ENCODE measurements at regions not wholly inside any gene's neighbourhood (a gene's known extent, or its start where the extent isn't known, plus 50 kb on each side); places are given as distances from the start of the nearest gene placed in this dataset.

DNA sequence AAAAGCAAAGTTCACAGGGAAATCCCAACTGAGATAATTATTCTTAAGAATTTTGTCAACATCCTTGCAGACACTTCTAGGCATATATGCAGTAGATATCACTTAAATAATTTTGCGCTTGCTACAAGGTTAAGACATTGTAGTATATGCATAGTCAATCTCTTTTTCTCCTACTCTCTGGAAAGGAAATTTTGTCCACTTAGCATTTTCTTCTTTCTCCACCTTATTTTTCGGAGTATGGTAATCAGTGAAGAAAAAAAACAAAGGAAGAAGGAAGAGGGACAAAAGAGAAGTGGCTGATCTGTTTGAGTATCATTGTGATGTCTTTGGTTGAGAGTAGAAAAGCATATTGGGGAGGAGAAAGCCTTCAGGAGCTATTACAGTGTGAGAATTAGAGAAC, 104.6 kb downstream of the LACC1 start:
- DNase-seq (ENCODE audit: low spot score) = no peak

DNA sequence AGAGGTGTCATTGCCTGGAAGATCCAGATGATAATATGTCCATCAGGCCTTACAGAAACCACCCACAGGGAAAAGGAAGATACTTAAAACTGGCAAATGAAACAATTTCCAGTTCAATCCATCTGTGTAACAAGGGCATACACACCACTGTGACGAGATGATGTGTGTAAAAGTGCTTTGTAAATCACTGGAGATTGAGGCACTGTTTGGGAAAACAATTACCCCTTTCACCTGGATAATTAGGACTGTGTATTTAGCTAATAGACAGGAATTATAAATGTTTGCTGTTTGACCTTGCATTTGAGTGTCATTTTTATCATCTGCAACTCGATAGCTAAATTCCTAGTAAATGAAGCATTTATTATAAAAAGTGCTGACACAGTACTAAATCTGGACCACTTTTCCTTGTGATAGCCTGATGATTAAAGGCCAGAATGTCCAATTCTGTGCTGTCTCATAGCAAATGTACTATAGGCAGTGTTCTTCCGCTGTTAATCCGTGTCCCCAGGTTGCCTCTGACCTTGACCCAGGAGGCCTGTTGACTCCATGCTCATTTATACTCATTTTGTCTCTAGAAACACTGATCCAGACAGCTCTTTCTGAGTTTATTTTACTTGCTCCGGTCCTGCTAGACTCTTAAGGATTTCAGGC, 105.8 kb downstream of the LACC1 start:
- DNase-seq (ENCODE audit: low spot score) = no peak

DNA sequence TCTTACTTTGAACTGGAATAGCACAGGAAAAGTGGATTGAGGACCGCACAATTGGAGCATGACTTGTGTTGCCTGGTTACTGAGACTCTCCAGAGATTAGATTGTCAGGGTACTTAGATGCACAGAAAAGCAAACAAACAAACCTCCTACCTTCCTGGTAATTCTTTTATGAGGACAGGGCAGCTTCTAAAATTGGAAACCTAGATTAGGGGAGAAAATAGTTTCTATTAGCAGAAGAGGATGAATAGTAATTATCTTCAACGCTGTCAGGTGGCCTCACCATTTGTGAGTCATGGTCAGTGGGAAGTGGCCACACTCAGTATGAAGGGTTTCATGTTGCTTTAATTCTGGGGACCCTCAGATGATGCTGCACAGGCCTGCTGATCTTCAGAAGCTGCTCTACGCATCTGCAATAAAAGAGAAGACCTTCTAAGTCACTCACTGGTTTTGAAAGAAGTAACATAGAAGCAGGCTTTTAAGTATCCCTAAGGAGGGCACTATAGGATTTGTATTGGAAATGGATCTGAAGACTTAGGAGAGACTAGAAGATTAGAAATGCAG, 106.8 kb downstream of the LACC1 start:
- DNase-seq (ENCODE audit: low spot score) = no peak

DNA sequence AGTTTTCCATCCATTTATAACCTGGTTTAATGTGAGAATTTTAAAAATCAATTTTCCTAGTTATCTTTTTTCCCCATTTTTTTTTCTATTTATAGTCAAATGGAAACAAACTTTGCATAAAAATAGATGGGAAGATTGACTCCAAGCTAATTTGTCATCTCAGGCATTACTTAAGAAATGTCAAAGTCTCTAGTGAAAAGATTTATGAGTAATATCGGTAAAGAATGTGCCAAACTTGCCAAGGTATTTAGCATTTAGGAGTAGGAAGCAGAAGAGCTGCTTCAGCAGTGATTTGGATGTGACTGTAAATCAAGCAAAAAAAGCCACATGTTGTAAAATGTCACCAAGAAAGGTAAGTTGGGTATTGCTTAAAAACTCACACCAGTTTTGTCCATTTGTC, 108.6 kb downstream of the LACC1 start:
- DNase-seq (ENCODE audit: low spot score) = no peak

DNA sequence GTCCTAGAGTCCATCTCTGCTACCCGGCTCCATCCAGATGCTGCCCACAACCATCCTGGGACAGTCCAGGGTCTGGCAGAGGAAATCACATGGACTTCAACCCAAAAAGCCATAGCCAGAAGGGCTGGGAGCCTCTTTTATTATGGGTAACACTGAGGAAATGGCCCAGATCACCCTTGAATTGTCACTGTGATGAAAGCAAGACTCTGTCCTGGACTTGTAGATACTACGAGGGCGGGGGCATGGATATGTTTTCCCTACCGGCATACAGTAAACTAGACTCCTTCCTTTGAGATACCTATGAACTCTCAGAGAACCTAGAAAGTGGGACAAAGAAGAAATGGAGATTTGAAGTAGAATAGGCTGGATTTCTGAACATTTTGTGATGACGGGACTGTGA, 110.3 kb downstream of the LACC1 start:
- DNase-seq (ENCODE audit: low spot score) = no peak

DNA sequence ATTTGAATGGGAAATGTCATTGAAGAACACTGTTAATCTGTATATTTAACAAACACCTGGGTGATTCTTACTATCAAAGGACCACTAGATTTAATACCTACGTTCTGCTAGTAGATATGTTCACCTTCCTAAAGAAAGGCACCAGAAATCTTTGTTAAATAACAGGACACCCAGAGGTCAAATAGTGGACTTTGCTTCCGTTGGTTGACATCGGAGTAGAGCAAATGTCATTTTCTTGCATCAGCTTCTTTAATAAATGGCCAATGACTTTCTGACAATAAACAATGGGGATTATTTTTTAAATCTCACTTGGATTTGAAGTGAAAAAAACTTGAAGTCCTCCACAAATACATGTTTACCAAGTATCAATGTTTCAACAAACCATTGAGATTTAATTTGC, 111.1 kb downstream of the LACC1 start:
- DNase-seq (ENCODE audit: low spot score) = no peak

DNA sequence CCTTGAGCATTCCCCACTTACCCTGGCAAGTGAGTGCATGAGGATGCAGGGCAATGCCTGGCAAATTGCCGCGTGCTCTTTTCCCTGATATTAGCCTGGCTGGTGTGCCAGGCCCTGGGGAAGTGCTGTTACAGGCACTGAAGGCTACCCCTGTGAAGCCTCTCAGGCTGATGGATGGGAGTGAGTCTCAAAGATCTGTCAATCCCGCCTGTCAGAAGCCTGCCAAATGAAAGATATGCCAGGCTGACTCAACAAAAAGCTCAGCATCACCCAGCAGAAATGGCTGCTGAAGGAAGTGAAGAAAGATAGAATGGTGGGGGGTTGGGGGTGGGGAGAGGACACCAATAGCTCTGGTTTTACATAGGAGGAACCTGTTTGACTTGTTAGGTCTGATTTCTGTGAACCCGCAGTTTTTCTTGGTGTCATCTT, 112.1 kb downstream of the LACC1 start:
- DNase-seq (ENCODE audit: low spot score) = no peak

DNA sequence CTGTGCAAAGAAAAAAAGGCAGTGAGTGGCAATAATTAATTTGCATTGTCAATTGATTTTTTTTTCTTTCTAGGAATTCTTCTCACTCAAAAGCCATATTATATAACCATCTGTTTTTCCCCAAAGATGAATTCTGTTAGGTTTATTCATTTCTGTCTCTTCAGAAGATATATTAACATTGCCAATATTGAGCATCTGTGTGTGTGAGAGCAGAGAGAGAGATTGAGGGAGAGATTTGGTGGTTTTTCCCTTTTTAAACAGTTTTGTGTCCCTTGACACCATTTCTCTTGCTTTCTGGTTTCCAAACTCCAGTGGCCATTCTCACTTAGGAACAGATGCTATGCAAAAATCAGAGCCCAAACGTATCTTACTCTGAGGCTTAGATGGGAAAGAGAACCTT, 112.5 kb downstream of the LACC1 start:
- no peak for DNase-seq (ENCODE audit: low spot score)

DNA sequence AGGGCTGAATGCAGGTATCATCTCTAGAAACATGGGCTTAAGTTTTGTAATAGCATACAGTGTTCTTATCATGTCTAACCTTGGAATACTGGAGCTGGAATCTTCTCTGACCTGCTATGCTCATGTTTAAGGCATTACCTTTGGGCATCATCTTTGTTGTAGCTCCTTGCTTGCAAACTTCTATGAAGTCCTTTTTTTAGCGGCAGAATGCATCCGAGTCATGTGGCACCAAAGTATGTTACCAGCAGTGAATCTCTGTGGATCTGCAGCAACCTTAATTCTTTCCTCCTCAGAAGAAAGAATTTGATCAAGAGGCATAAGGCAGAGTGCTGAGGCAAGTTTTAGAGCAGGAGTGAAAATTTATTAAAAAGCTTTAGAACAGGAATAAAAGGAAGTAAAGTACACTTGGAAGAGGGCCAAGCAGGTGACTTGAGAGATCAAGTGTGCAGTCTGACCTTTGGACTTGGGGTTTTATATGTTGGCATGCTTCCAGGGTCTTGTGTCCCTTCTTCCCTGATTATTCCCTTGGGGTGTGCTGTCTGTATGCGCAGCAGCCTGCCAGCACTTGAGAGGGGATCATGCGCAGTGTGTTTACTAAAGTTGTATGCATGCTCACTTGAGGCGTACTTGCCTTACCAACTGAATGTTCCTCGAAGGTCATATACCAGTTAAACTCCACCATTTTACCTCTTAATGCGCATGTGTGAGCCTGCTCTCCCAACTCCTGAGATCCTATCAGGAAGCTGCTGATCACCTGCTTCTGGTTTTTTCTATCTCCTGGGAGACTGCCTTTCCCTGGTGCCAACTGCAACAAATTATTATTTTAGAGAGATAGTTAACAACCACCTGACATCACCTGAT, 115.5 kb downstream of the LACC1 start:
- peak; percentile 2 for DNase-seq (ENCODE audit: low spot score)

DNA sequence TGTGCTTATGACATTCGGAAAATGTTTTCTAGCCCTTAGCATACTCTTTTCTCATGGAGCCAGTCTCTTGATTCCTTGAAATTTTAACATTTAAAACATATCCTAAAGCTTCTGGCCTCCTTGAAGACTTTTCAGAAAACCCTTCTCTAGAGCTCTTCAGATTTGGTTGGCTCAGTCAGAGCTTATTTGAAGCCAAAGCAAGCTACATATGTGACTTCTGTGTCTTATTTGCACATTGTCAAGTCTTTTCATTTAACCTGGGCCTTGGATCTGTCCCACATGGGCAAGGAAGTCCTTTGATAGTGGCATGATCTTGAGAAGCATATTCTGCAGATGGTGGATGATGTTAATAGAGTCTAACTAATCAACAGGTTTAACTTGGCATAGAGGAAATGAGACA, 116.5 kb downstream of the LACC1 start:
- no peak for DNase-seq (ENCODE audit: low spot score)

DNA sequence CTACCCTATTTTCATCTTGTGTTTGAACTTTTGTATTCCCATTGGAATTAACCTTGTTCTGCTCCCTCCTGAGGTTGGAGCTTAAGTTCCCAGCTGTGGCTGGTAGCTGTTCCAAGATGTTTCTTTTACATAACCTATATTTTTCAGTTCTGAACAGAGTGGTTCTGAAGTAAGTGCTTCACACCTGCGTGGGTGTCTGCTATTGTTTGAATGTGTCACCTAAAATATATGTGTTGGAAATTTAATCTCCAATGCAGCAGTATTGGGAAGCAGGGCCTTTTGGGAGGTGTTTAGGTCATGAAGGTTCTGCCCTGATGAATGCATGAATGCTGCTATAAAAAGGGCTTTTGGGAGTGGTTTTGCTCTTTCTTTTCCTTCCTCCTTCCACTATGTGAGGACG, 123.8 kb downstream of the LACC1 start:
- DNase-seq (ENCODE audit: low spot score) = no peak

DNA sequence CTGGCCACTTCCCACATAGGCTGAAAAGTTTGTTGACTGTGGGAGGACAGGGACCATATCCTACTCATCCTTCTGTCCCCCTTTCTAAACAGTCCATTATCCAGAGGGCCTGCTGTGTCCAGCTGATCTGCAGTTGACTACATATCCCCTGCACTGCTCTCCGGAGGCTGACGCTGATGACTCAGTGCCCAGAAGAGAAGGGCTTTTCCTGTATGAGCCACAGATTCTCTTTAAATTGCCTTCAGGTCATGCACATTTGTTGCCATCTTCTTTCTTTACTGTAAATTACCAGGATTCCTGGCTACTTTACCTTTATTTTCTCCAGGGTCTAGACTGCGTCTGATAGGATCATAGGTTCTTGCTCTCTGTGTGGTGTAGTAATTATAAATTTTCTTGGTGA, 125.2 kb downstream of the LACC1 start:
- DNase-seq (ENCODE audit: low spot score) = no peak

DNA sequence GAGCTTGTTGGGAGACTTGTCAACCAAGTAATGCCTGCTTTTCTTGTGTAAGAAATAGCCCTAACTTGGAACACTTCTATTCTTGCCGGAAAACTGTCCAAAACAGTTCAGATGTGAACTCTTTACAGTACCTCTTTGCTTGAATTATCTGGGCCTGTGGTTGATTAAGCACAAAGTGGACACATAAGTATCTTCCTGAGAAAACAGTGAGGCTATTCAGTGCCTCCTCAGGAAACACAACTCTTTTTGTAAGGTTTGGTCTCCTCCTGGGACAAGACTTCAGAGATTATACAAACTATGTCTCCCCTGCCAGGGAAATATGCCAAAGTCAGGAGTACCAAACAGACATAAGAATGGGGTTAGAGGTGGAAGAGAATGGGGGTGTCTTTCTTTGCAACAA, 127.7 kb downstream of the LACC1 start:
- no peak for DNase-seq (ENCODE audit: low spot score)

DNA sequence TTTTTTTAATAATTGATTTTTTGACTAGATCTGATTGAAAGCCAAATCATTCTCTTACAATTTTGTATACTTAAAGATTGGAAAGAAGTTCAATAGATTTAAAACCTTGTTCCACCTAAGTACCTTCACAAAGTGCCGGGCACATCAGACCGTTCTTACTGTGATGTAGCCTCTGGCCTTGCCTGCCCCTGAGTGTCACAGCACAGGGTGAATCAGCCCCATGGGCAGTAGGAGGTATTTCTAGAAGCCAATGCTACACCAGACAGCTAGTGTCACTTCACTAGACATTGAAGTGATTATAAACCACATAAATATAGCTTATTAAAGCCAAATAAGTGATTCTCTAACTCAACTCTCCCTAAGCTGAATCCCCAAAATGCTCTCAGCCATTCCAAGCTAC, 131.3 kb downstream of the LACC1 start:
- DNase-seq (ENCODE audit: low spot score) = no peak

DNA sequence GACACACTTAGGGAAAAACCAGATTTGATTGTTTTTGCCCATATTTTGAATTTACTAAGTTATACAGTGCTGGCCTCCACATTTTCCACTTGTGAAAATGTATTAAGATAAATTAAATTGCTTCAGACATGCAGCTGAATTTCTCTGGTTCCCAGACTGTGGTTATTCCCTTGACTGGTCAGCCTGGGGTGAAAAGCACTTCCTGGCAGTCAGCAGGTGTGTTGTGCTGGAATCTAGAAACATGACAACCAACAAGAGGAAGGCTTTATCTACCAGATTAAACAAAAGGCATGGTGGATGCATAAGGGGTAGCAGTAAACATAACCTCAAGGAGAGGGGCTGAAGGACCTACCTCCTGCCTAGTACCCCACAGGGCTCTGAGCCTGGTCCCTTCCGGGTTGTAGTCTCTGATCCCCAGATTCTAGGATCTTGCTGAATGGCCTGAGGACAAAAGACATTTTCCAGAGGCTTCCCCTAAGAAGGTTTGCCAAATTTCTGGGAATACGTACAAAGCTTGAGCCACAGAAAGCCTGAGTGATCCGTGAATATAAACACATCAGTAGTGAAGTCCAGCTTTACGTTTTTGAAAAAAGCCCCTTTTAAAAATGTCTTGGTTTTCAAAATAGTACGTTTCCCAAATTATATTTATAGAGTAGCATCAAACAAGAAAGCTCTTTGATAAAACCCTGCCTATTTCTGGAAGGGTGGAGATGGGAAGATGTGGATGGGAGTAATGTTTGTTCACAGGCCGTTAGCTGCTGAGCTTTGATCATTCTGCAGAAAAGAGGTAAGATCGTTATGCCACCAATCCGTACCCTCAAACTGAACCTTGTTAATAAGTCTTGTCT, 133.4 kb downstream of the LACC1 start:
- DNase-seq (ENCODE audit: low spot score) = no peak

DNA sequence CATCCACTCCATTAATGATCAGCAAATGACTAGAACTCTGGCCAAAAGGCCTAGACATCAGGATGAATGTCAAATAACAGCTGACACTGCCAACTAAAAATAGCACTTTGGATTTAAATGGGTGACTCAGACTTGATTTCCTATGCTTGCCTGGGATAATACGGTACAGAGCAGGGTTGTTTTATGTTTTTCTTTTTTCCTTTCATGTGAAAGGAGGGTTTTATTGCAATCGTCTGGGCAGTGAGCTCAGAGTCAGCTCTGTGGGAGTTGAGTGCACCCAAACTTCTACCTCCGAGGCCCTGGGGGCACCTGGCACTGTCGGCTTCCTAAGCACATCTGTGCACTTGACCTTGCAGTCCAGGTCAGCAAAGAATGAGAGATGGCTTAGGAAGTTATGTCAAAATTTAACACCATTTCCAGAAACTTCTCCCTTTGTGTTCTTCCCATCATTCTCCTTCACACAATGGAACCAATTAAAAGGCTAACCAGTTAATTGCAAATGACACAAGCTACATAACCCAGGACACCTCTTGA, 134.1 kb downstream of the LACC1 start:
- no peak for DNase-seq (ENCODE audit: low spot score)

DNA sequence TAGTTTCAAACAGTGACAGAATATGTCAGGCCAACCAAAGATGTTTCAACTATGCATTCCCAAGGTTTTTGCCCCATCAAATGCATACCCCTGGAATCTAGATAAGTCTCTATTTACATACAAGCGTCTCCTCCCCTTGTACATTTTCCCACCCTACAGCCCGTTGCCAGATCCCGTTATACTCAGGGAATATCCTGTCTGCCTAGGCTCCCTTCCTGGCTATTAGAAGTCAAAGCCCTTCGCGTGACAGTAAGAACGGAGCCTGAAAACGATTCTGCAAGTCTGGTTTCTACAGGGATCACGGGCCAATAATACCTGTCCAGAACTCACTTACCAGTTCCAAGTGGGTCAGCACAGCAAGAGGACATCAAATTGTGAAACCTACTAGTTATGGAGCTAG, 134.8 kb downstream of the LACC1 start:
- no peak for DNase-seq (ENCODE audit: low spot score)

DNA sequence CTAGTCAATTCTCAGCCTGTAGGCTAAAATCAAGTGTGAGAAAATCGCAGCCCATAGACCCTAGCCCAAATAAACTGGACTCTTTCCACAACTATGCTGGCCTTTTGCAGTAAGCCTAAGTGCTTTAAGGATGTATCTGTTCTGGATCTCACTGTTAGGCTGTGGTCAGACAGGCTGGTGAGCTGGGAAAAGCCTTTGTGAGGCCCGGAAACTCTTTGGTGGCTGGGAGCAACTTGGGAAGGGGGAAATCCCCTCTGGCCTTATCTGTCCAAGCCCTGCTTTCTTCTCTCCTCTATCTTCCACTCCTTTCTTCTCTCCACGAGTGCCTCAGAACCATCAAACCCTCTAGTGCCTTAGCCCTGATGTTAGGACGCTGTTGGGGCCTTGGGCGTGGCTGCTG, 135.4 kb downstream of the LACC1 start:
- DNase-seq (ENCODE audit: low spot score) = no peak

DNA sequence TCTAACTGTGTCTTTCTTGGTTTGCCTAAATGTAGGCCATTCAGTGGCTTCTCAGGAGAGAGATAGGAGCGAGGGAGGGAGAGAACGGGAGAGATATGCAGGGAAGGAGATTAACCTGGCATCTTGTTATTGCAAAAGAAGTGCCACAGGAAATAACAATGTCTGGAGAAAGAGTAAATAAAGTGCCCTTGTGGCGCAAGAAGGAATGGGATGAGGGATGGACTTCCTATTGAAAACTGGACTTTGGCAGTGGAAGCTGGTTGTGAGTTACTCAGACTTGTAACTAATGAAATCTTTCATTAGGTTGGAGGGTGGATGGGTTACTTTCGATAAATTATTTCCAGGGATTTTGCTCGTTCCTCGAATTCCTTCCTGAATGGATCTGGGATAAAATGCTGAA, 136.1 kb downstream of the LACC1 start:
- DNase-seq (ENCODE audit: low spot score) = no peak

DNA sequence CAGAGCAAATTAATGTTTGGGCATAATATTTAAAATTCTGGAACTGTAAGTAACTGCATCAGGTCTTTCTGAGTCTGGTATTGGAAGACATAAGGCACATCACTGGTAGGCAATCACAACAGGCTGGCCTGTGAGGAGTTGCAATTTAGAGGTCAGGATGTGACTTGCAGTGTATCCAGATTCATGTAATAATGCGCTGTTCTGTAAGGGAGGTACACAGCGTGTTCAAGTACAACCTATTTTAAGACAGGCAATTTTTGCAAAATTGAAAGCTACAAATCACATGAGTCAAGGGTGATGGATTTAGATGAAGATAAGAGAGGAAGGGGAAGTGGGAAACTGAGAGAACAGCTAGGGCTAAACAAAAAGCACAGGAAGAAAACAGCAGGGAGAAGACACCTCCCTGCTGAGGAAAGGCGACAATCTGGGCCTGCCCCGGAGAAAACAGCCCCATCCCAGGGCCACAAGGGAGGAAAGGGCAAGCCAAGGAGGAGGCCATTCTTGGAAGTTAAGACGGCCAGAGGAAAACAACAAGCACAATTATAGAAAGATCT, 138.1 kb downstream of the LACC1 start:
- no peak for DNase-seq (ENCODE audit: low spot score)

DNA sequence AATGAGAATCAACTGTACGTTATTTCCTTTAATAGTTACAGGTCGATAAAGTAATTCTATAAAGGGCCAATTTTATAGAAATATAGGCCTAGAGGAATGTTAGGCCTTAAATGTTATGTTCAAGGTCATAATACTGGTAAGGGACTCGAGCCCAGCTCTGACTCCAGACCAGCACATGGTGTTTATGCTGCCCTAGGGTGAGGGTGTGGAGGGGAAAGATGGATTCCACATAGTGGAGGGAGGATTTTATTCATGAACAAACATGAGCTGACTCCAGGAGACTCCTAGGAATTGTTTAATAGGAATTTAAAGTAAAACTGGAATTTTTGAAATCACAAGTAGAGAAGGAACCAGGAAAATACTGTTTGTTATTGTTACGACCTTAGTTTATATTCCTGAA, 139.9 kb downstream of the LACC1 start:
- DNase-seq (ENCODE audit: low spot score) = no peak

DNA sequence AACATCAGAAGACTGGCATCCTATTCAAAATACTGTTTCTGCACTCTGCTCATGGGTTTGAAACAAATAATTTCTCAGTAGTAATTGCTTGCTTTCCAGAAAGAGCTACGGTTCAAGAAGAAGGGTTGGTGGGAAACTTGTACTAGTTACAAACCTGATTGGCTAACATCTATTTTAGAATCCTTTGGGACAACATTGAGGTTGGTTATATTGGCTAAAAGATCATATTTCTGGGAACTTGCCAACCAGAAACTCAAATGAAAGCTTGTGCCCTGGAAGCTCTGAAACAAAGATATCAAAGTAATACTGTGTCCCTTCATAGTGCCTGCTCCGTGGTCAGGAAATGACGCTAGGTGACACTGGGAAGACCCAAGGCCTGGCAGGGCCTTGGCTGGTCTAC, 141.7 kb downstream of the LACC1 start:
- DNase-seq (ENCODE audit: low spot score) = no peak

Measured in LoVo (cell line).